Kidney capillary endothelial cell (primary cell): ENCODE measurements at regions not wholly inside any gene's neighbourhood (a gene's known extent, or its start where the extent isn't known, plus 50 kb on each side); places are given as distances from the start of the nearest gene placed in this dataset.
"Not testable (repeated sequence)": the region's sequence is repeated elsewhere in the genome, so short reads cannot be mapped to it uniquely, and the experiment has no call there.

ENCODE experiments used
- DNase-seq: peaks from one replicate; pipeline ENCODE4 v3.0.0-alpha.2; 2018; ENCODE audit warnings: low spot score

- DNase-seq: no peak
Measured at GRCh38 chr13:55981381-55981780, 1159.3 kb upstream of the PRR20A start.

- not testable (repeated sequence) for DNase-seq
Measured at GRCh38 chr13:55984026-55984425, 1156.7 kb upstream of the PRR20A start.

GRCh38 chr13:55990631-55991030 is 1150.1 kb upstream of the PRR20A start:
- no peak for DNase-seq

- no peak for DNase-seq
Measured at GRCh38 chr13:55991666-55992065, 1149.1 kb upstream of the PRR20A start.

GRCh38 chr13:55992145-55992544 is 1148.6 kb upstream of the PRR20A start:
- no peak for DNase-seq

- no peak for DNase-seq
Measured at GRCh38 chr13:55999709-56000108, 1141.0 kb upstream of the PRR20A start.

GRCh38 chr13:56009418-56009817 is 1131.3 kb upstream of the PRR20A start:
- no peak for DNase-seq

- no peak for DNase-seq
Measured at GRCh38 chr13:56012644-56013043, 1128.1 kb upstream of the PRR20A start.

- no peak for DNase-seq
Measured at GRCh38 chr13:56015919-56016318, 1124.8 kb upstream of the PRR20A start.

GRCh38 chr13:56019606-56020005 is 1121.1 kb upstream of the PRR20A start:
- no peak for DNase-seq

GRCh38 chr13:56020425-56020824 is 1120.3 kb upstream of the PRR20A start:
- no peak for DNase-seq

GRCh38 chr13:56039992-56040391 is 1100.7 kb upstream of the PRR20A start:
- no peak for DNase-seq

- DNase-seq: no peak
Measured at GRCh38 chr13:56066321-56066720, 1074.4 kb upstream of the PRR20A start.

GRCh38 chr13:56102641-56103040 is 1038.1 kb upstream of the PRR20A start:
- DNase-seq: no peak

- DNase-seq: no peak
Measured at GRCh38 chr13:56110751-56111150, 1030.0 kb upstream of the PRR20A start.

- DNase-seq: no peak
Measured at GRCh38 chr13:56134524-56134923, 1006.2 kb upstream of the PRR20A start.

- no peak for DNase-seq
Measured at GRCh38 chr13:56166864-56167263, 973.9 kb upstream of the PRR20A start.

- no peak for DNase-seq
Measured at GRCh38 chr13:56168581-56168980, 972.1 kb upstream of the PRR20A start.

- no peak for DNase-seq
Measured at GRCh38 chr13:56173346-56173745, 967.4 kb upstream of the PRR20A start.

GRCh38 chr13:56182598-56182997 is 958.1 kb upstream of the PRR20A start:
- no peak for DNase-seq

- no peak for DNase-seq
Measured at GRCh38 chr13:56187331-56187730, 953.4 kb upstream of the PRR20A start.

- DNase-seq: not testable (repeated sequence)
Measured at GRCh38 chr13:56188582-56188981, 952.1 kb upstream of the PRR20A start.

GRCh38 chr13:56189439-56189838 is 951.3 kb upstream of the PRR20A start:
- no peak for DNase-seq

GRCh38 chr13:56189978-56190377 is 950.7 kb upstream of the PRR20A start:
- no peak for DNase-seq

GRCh38 chr13:56198350-56198749 is 942.4 kb upstream of the PRR20A start:
- DNase-seq: no peak
